ENCODE measurements at regions not wholly inside any gene's neighbourhood (a gene's known extent, or its start where the extent isn't known, plus 50 kb on each side); places are given as distances from the start of the nearest gene placed in this dataset.

GRCh38 chr16:9527976-9528375 lies 436.5 kb downstream of the HAPSTR1 start:
- no peaks in the 10 kb centered on the region for H3K9me3 ChIP-seq (replicated peaks; ENCODE audit: control insufficient read depth, insufficient read depth, low read depth, low read length)
- WGBS (ENCODE audit: insufficient coverage, low coverage, missing lambda C conversion rate), result 0% methylated on average over 2 of the region's 2 CpGs
- intact Hi-C loops (cut with micrococcal nuclease), result no loop called here
- ATAC-seq, result no peak
- no peak for FAIRE-seq
- no peaks in the 10 kb centered on the region for H4K20me1 ChIP-seq (replicated peaks; ENCODE audit: control insufficient read depth, insufficient read depth, low read length)
- DNase-seq (ENCODE audit: extremely low read depth in 1 of 4, low spot score in 3 of 4), result no peak
- H3K4me3 ChIP-seq, result no peak overlapping the region
- ChIA-PET POLR2A (no interaction called here), CTCF (ENCODE audit: low intra/inter-chr PET ratio) (no interaction called here)
- in situ Hi-C loops (cut with MboI), result no loop called here
- H3K4me2 ChIP-seq (ENCODE audit: insufficient read depth, low read length), result no peak overlapping the region
- no peak overlapping the region for H2AFZ ChIP-seq (ENCODE audit: low read depth, low read length)
- H3K79me2 ChIP-seq (ENCODE audit: control insufficient read depth, insufficient read depth, low read length), result no peaks in the 10 kb centered on the region
- no peak overlapping the region for H3K9ac ChIP-seq (ENCODE audit: insufficient read depth in 1 of 2, low read depth in 2 of 2, low read length in 2 of 2)
- no peak overlapping the region for H3K27ac ChIP-seq (ENCODE audit: extremely low read depth, low read depth, low read length)
- peaks cover 0 to 8% of the 10 kb centered on the region in 2 experiments; a peak in 2 of 5 replicates for H3K27me3 ChIP-seq (ENCODE audit: control insufficient read depth in 2 of 2, insufficient read depth in 2 of 2, low read length in 2 of 2)
- H3K4me1 ChIP-seq (replicated peaks in 1 of 2; ENCODE audit: control insufficient read depth in 2 of 2, insufficient read depth in 2 of 2, low read length in 2 of 2), result no peaks in the 10 kb centered on the region
- H3K9me1 ChIP-seq (ENCODE audit: control insufficient read depth, insufficient read depth, low read length), result no peaks in the 10 kb centered on the region
- BruUV-seq (replicated peaks), result no TSS peak
- no peaks in the 10 kb centered on the region for H3K36me3 ChIP-seq (ENCODE audit: control insufficient read depth, insufficient read depth, low read length)
- TF ChIP-seq ZNF707 (CRISPR knock-in tag; conservative IDR thresholded peaks at IDR 0.05), result no peak
- TF ChIP-seq HMGN3 (IDR thresholded peaks at IDR 0.05; ENCODE audit: borderline replicate concordance, extremely low read depth, insufficient read length, low read depth, low read length), result no peak
- TF ChIP-seq TRIM25 (IDR thresholded peaks at IDR 0.05; ENCODE audit: borderline replicate concordance), result no peak
- no peak for TF ChIP-seq CHD2 (IDR thresholded peaks at IDR 0.05; ENCODE audit: low read depth, low read length)
- TF ChIP-seq SMARCA4 (IDR thresholded peaks at IDR 0.05), result no peak
- TF ChIP-seq HLTF (IDR thresholded peaks at IDR 0.05), result no peak
- no peak for TF ChIP-seq CLOCK (CRISPR knock-in tag; IDR thresholded peaks at IDR 0.05; ENCODE audit: borderline replicate concordance)
- no peak for TF ChIP-seq ELK1 (CRISPR knock-in tag; IDR thresholded peaks at IDR 0.05)
- TF ChIP-seq SMARCB1 (IDR thresholded peaks at IDR 0.05; ENCODE audit: insufficient read length, low read depth), result no peak
- TF ChIP-seq SRSF9 (IDR thresholded peaks at IDR 0.05; ENCODE audit: borderline replicate concordance, low read depth, low read length), result no peak
- no peak for TF ChIP-seq CTCF (IDR thresholded peaks at IDR 0.05 in 2 of 3, conservative IDR thresholded peaks at IDR 0.05 in 1 of 3; ENCODE audit: insufficient read depth in 2 of 3, low read depth in 1 of 3, low read length in 3 of 3)
- TF ChIP-seq CBX1 (IDR thresholded peaks at IDR 0.05; ENCODE audit: low read depth), result no peak
- TF ChIP-seq NONO (IDR thresholded peaks at IDR 0.05; ENCODE audit: low read depth in 2 of 2, low read length in 1 of 2), result no peak
- no peak for TF ChIP-seq ELF4 (CRISPR knock-in tag; IDR thresholded peaks at IDR 0.05)
- TF ChIP-seq PPARD (CRISPR knock-in tag; IDR thresholded peaks at IDR 0.05), result no peak
- no peak for TF ChIP-seq SREBF1 (IDR thresholded peaks at IDR 0.05; ENCODE audit: borderline replicate concordance, low read depth, low read length)
- no peak for TF ChIP-seq ZFPM2 (CRISPR knock-in tag; IDR thresholded peaks at IDR 0.05)
